Inferior parietal cortex (tissue), 1 donor: ENCODE measurements at regions not wholly inside any gene's neighbourhood (a gene's known extent, or its start where the extent isn't known, plus 50 kb on each side); places are given as distances from the start of the nearest gene placed in this dataset.
"Not testable (repeated sequence)": the region's sequence is repeated elsewhere in the genome, so short reads cannot be mapped to it uniquely, and the experiment has no call there.

Experiments
- DNase-seq: peaks from one replicate; pipeline ENCODE4 v3.0.0-alpha.2; 2016; ENCODE audit errors: extremely low spot score

GRCh38 chr13:97724450-97724849 lies 229.0 kb upstream of the IPO5 start:
- DNase-seq, result peak; percentile 59

GRCh38 chr13:97726664-97727280 lies 226.7 kb upstream of the IPO5 start:
- no peak for DNase-seq

GRCh38 chr13:97727991-97728390 lies 225.5 kb upstream of the IPO5 start:
- DNase-seq, result no peak

GRCh38 chr13:97736436-97736835 lies 217.0 kb upstream of the IPO5 start:
- no peak for DNase-seq

- no peak for DNase-seq
These were observed 211.4 kb upstream of the IPO5 start for GRCh38 chr13:97742084-97742483.

- no peak for DNase-seq
These were observed 209.5 kb upstream of the IPO5 start for GRCh38 chr13:97743938-97744337.

GRCh38 chr13:97746649-97747048 lies 206.8 kb upstream of the IPO5 start:
- no peak for DNase-seq

GRCh38 chr13:97749174-97749573 lies 204.3 kb upstream of the IPO5 start:
- no peak for DNase-seq

GRCh38 chr13:97751477-97751876 lies 202.0 kb upstream of the IPO5 start:
- no peak for DNase-seq

GRCh38 chr13:97752961-97753668 lies 200.4 kb upstream of the IPO5 start:
- DNase-seq, result no peak

GRCh38 chr13:97753942-97754670 lies 199.4 kb upstream of the IPO5 start:
- no peak for DNase-seq

GRCh38 chr13:97757807-97758206 lies 195.7 kb upstream of the IPO5 start:
- DNase-seq, result no peak

GRCh38 chr13:97758317-97758716 lies 195.2 kb upstream of the IPO5 start:
- DNase-seq, result no peak

- no peak for DNase-seq
These were observed 191.5 kb upstream of the IPO5 start for GRCh38 chr13:97761796-97762540.

GRCh38 chr13:97766749-97767148 lies 186.7 kb upstream of the IPO5 start:
- DNase-seq, result no peak

GRCh38 chr13:97768134-97768533 lies 185.3 kb upstream of the IPO5 start:
- DNase-seq, result no peak

- not testable (repeated sequence) for DNase-seq
These were observed 183.2 kb upstream of the IPO5 start for GRCh38 chr13:97770231-97770630.

GRCh38 chr13:97772466-97772865 lies 181.0 kb upstream of the IPO5 start:
- not testable (repeated sequence) for DNase-seq

- not testable (repeated sequence) for DNase-seq
These were observed 178.9 kb upstream of the IPO5 start for GRCh38 chr13:97774391-97775100.

GRCh38 chr13:97780486-97780885 lies 173.0 kb upstream of the IPO5 start:
- peak; percentile 42 for DNase-seq

GRCh38 chr13:97781891-97782305 lies 171.6 kb upstream of the IPO5 start:
- DNase-seq, result no peak

GRCh38 chr13:97786510-97786909 lies 167.0 kb upstream of the IPO5 start:
- no peak for DNase-seq
